ENCODE measurements at regions not wholly inside any gene's neighbourhood (a gene's known extent, or its start where the extent isn't known, plus 50 kb on each side); places are given as distances from the start of the nearest gene placed in this dataset.

- no peak overlapping the region for H3K4me3 ChIP-seq (ENCODE audit: extremely low read depth in 1 of 4, insufficient read depth in 2 of 4, low read depth in 3 of 4, low read length in 4 of 4)
- peaks cover 13 to 37% (median 21%) of the 10 kb centered on the region in 4 experiments for H3K27me3 ChIP-seq (replicated peaks in 1 of 4; ENCODE audit: control insufficient read depth in 3 of 4, extremely low read depth in 1 of 4, insufficient read depth in 3 of 4, low read length in 3 of 4)
- no peak overlapping the region for H2BK20ac ChIP-seq (ENCODE audit: low read length)
- H3K23ac ChIP-seq (ENCODE audit: insufficient read length): no peak overlapping the region
- H3K18ac ChIP-seq (ENCODE audit: extremely low read depth, low read length): no peak overlapping the region
- no peak overlapping the region for H2AFZ ChIP-seq (ENCODE audit: low read length)
- H3K27ac ChIP-seq (ENCODE audit: low read depth, low read length): no peak overlapping the region
- H3K4ac ChIP-seq (replicated peaks; ENCODE audit: insufficient read length, low read depth, low read length): no peak overlapping the region
- no peak overlapping the region for H2BK120ac ChIP-seq (replicated peaks; ENCODE audit: low read depth, low read length)
- DNase-seq (ENCODE audit: low read depth in 1 of 2, low spot score in 2 of 2) (no peak), FAIRE-seq (no peak)
- no peak overlapping the region for H3K14ac ChIP-seq (ENCODE audit: insufficient read length)
- no peak overlapping the region for H2BK15ac ChIP-seq (ENCODE audit: low read length)
- no peak overlapping the region for H4K5ac ChIP-seq (ENCODE audit: insufficient read length, low read depth, low read length)
- CTCF ChIA-PET (ENCODE audit: partially characterized antibody): no interaction called here
- no peak overlapping the region for H3K56ac ChIP-seq (replicated peaks; ENCODE audit: insufficient read length, low read depth, low read length)
- H3K4me2 ChIP-seq (ENCODE audit: insufficient read depth in 1 of 2, low read depth in 2 of 2, low read length in 2 of 2): no peak overlapping the region
- no peaks in the 10 kb centered on the region for H3K79me1 ChIP-seq (ENCODE audit: low read depth, low read length)
- no peak overlapping the region for H2BK5ac ChIP-seq (ENCODE audit: low read depth, low read length)
- H3K79me2 ChIP-seq (ENCODE audit: control insufficient read depth in 1 of 2, insufficient read depth in 2 of 2, low read length in 2 of 2): no peaks in the 10 kb centered on the region
- H4K8ac ChIP-seq (ENCODE audit: extremely low read depth, insufficient read depth, low read length): no peak overlapping the region
- POLR2A ChIA-PET (ENCODE audit: partially characterized antibody): no interaction called here
- H3K9ac ChIP-seq (replicated peaks in 1 of 4; ENCODE audit: extremely low read depth in 1 of 4, low read depth in 3 of 4, low read length in 3 of 4): no peak overlapping the region
- 78% methylated on average over 3 of the region's 3 CpGs; no CpG with 5 or more reads in 1 of the 2 experiments for WGBS, 2 experiments (ENCODE audit: extremely low coverage in 1 of 2, insufficient coverage in 1 of 2, insufficient read length in 1 of 2, insufficient replicate concordance in 2 of 2, low coverage in 1 of 2, low lambda C conversion rate in 2 of 2, missing lambda C conversion rate in 1 of 2)
- no peaks in the 10 kb centered on the region; the same call in 1 of the 2 replicates for H3K23me2 ChIP-seq (ENCODE audit: low read depth, low read length)
- H4K20me1 ChIP-seq (replicated peaks in 1 of 2; ENCODE audit: control insufficient read depth in 1 of 2, insufficient read depth in 2 of 2, low read length in 2 of 2): no peaks in the 10 kb centered on the region
- no peaks in the 10 kb centered on the region for H3K36me3 ChIP-seq (ENCODE audit: control insufficient read depth in 2 of 4, insufficient read depth in 4 of 4, low read length in 3 of 4)
- no peaks in the 10 kb centered on the region for H3K4me1 ChIP-seq (replicated peaks in 1 of 4; ENCODE audit: control insufficient read depth in 3 of 4, insufficient read depth in 4 of 4, low read length in 3 of 4)
- H2AK5ac ChIP-seq (ENCODE audit: low read depth, low read length): no peak overlapping the region
- H4K91ac ChIP-seq (replicated peaks; ENCODE audit: insufficient read length, low read length): no peak overlapping the region
- H2BK12ac ChIP-seq (ENCODE audit: low read depth, low read length): no peak overlapping the region
- peaks cover 26 to 40% of the 10 kb centered on the region in 2 experiments for H3K9me3 ChIP-seq (ENCODE audit: insufficient read depth in 2 of 2, low read depth in 1 of 2, low read length in 1 of 2)
- TF ChIP-seq RNF2 (IDR thresholded peaks at IDR 0.05; ENCODE audit: borderline replicate concordance, low read depth, low read length, missing control alignments, poor library complexity, severe bottlenecking) (no peak), RFX5 (IDR thresholded peaks at IDR 0.05; ENCODE audit: borderline replicate concordance, low read depth, low read length) (no peak), ATF3 (IDR thresholded peaks at IDR 0.05; ENCODE audit: insufficient read depth, low read depth, low read length) (no peak), CTCF (IDR thresholded peaks at IDR 0.05; ENCODE audit: control extremely low read depth in 1 of 3, insufficient read depth in 1 of 3, low read depth in 1 of 3, low read length in 3 of 3) (no peak), KDM1A (IDR thresholded peaks at IDR 0.05; ENCODE audit: borderline replicate concordance, low read length) (no peak), KDM4A (IDR thresholded peaks at IDR 0.05; ENCODE audit: low read depth, low read length, severe bottlenecking) (no peak), GABPA (IDR thresholded peaks at IDR 0.05; ENCODE audit: borderline replicate concordance, insufficient read depth, low read length) (no peak), RXRA (IDR thresholded peaks at IDR 0.05; ENCODE audit: insufficient read depth, low read depth, low read length) (no peak), TEAD4 (IDR thresholded peaks at IDR 0.05; ENCODE audit: low read depth, low read length) (no peak), EP300 (IDR thresholded peaks at IDR 0.05; ENCODE audit: borderline replicate concordance in 1 of 2, low read depth in 2 of 2, low read length in 2 of 2) (no peak), BACH1 (IDR thresholded peaks at IDR 0.05; ENCODE audit: low read length) (no peak)
Measured at GRCh38 chr13:111993691-111994090, 73.3 kb upstream of the SOX1 start.
